Choroid plexus epithelial cell (primary cell): ENCODE measurements at regions not wholly inside any gene's neighbourhood (a gene's known extent, or its start where the extent isn't known, plus 50 kb on each side); places are given as distances from the start of the nearest gene placed in this dataset.

Experiments used
- DNase-seq: peaks from one replicate; pipeline ENCODE4 v3.0.0-alpha.2; 2010; ENCODE audit warnings: low read depth
- H3K4me3 ChIP-seq: 2 replicates; pipeline ENCODE4 v1.5.1; 2011; ENCODE audit warnings: low read depth, mild to moderate bottlenecking, control low read depth, low read length, moderate library complexity
- CTCF ChIP-seq: conservative IDR thresholded peaks from 2 replicates; pipeline ENCODE4 v1.5.1; 2011; ENCODE audit warnings: low read depth, mild to moderate bottlenecking, control low read depth, inconsistent platforms, low read length, moderate library complexity

GRCh38 chr1:17903386-17903785, 148.3 kb downstream of the ACTL8 start:
- TF ChIP-seq CTCF, result no peak
- no peak for DNase-seq
- no peak overlapping the region for H3K4me3 ChIP-seq

GRCh38 chr1:17904290-17904689, 149.2 kb downstream of the ACTL8 start:
- no peak overlapping the region for H3K4me3 ChIP-seq
- no peak for TF ChIP-seq CTCF
- DNase-seq, result no peak

GRCh38 chr1:17907999-17908398, 152.9 kb downstream of the ACTL8 start:
- no peak overlapping the region for H3K4me3 ChIP-seq
- no peak for DNase-seq
- no peak for TF ChIP-seq CTCF

GRCh38 chr1:17908945-17909344, 153.8 kb downstream of the ACTL8 start:
- DNase-seq, result no peak
- no peak overlapping the region for H3K4me3 ChIP-seq
- TF ChIP-seq CTCF, result no peak

- peak; percentile 77 for TF ChIP-seq CTCF
- peak; percentile 61 for DNase-seq
- H3K4me3 ChIP-seq, result no peak overlapping the region
These were observed 154.5 kb downstream of the ACTL8 start for GRCh38 chr1:17909634-17910033.

GRCh38 chr1:17911791-17912190, 156.7 kb downstream of the ACTL8 start:
- no peak for DNase-seq
- no peak for TF ChIP-seq CTCF
- no peak overlapping the region for H3K4me3 ChIP-seq

- TF ChIP-seq CTCF, result no peak
- DNase-seq, result no peak
- H3K4me3 ChIP-seq, result no peak overlapping the region
These were observed 157.4 kb downstream of the ACTL8 start for GRCh38 chr1:17912491-17912890.
